ENCODE measurements at regions not wholly inside any gene's neighbourhood (a gene's known extent, or its start where the extent isn't known, plus 50 kb on each side); places are given as distances from the start of the nearest gene placed in this dataset.

GRCh38 chr5:18652404-18653215, 1018.4 kb downstream of the TAF11L14 start:
- no peak for TF ChIP-seq POLR2AphosphoS5 (IDR thresholded peaks at IDR 0.05)
- no peak for TF ChIP-seq CTCF (IDR thresholded peaks at IDR 0.05)
- TF ChIP-seq POLR2A (IDR thresholded peaks at IDR 0.05) = no peak
- no peak for TF ChIP-seq EP300 (IDR thresholded peaks at IDR 0.05)
